NOMO-1 (cell line): ENCODE measurements at regions not wholly inside any gene's neighbourhood (a gene's known extent, or its start where the extent isn't known, plus 50 kb on each side); places are given as distances from the start of the nearest gene placed in this dataset.

ENCODE experiments used
- DNase-seq, 2 experiments: peaks; one replicate each; lab custom pipeline; 2025; ENCODE audit not compliant: unreplicated experiment in 2 of 2; lab: John Stamatoyannopoulos, UW

GRCh38 chr17:73782231-73782630, 138.0 kb upstream of the SDK2 start:
- no peak for DNase-seq

DNA sequence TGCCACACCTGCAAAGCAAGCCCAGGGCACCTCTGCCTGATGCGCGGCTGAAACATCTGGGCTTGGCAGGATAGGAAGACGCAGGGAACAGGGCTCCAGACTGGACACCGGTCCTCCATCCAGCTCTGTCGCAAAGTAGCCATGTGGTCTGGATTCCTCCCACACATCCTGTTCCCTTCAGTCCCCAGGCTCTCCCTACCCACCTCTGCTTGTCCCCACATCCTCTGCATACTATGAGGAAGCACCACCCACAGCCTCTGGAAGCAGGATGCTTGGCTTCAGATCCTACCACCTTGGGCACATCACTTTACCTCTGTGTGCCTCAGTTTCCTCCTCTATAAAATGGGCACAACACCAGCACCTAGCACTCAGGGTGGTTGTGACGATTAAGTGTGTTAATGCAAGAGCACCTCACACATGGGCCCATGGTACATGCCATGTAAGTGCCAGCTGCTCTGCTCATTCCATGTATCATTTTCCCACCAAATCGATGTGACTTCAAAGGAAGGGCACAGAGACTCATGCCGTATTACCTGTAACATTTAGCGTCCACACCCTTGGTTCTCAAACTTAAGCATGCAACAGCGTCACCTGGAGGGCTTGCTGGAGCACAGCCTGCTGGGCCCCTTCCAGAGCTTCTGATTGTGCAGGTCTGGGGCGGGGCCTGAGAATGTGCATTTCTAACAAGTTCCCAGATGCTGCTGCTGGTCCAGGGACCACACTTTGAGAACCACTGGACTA, 138.6 kb upstream of the SDK2 start:
- DNase-seq = no peak

DNA sequence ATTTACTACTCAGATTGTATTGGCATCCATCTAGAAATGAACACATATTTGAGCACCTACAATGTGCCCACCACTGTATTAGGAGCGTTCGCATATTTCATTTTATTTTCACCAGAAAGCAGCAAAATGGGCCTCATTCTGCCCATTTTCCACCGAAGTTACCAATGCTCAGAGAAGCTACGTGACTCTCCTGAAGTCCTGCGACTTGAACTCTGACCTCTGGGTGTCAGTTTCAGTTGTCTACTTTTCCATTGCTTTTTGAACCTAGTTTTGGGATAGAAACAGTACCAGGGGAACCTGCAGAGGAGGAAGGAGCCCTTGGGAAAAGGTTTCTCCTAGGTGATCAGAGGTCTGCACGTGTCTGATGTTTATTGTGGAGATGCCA, 139.1 kb upstream of the SDK2 start:
- DNase-seq = no peak

GRCh38 chr17:73783945-73784603, 139.8 kb upstream of the SDK2 start:
- no peak for DNase-seq

DNA sequence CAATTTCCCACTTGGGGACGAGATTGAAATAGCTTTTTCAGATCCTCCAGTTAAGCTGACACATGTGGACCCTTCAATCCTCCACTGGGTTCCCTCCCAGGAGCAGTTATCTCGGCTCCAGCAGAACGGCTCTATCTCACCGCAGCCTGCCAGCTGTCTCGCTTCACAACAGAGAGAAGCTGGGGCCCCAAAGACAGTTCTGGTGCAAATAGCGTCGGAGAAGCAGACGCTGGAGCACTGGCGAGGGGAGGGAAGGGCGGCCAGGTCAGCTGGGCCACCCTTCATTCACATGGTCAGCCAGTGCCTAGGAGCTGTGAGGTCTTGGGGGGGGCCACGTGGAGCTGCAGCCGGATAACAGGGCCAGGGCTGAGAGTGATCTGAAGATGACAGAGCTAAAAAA, 141.3 kb upstream of the SDK2 start:
- DNase-seq = no peak

GRCh38 chr17:73785958-73786743, 141.9 kb upstream of the SDK2 start:
- no peak for DNase-seq

GRCh38 chr17:73787076-73788059, 143.1 kb upstream of the SDK2 start:
- no peak for DNase-seq

- no peak for DNase-seq
Measured at GRCh38 chr17:73788111-73788510, 143.9 kb upstream of the SDK2 start.

DNA sequence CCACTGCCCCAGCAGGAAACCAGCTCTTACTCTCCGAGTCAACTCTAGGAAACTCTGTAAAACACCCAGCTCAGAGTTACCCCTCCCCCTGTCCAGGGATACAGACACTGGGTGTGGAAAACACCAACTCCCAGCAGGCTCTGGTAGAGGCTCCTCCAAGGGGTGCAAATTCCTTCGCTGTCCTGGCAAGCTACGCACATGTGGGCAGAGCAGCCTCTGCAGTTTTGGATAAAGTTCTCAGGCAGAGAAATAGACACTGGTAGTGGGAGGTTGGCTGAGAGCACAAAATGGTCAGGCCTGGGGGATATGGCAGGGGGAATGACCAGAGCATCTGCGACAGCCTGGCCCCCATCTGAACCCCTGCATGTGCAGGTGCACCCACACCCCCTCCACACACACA, 146.9 kb upstream of the SDK2 start:
- DNase-seq = no peak

DNA sequence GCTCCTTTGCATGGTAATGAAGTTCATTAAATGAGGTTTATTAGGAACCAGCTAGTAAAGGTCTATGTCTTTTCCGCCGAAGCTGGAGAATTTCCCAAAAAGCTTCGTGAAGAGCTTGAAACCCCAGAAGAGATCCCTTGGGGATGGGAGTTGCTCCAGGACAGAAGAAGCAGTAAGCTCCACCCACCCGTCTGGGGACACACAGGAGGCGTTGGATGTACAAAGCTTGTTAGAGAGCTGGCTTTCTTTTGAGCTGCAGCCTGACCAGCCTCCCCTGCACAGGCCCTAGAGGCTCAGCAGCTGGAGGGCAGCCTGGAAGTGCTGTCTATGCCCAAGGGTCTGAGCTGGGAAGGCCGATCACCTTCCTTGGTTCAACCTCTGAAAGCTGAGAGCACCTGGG, 147.4 kb upstream of the SDK2 start:
- DNase-seq = no peak

GRCh38 chr17:73792994-73793393, 148.7 kb upstream of the SDK2 start:
- no peak for DNase-seq

- DNase-seq = no peak
Measured at GRCh38 chr17:73794336-73794735, 150.1 kb upstream of the SDK2 start.

- DNase-seq = no peak
Measured at GRCh38 chr17:73795730-73796129, 151.5 kb upstream of the SDK2 start.

- no peak for DNase-seq
Measured at GRCh38 chr17:73797594-73798110, 153.4 kb upstream of the SDK2 start.

DNA sequence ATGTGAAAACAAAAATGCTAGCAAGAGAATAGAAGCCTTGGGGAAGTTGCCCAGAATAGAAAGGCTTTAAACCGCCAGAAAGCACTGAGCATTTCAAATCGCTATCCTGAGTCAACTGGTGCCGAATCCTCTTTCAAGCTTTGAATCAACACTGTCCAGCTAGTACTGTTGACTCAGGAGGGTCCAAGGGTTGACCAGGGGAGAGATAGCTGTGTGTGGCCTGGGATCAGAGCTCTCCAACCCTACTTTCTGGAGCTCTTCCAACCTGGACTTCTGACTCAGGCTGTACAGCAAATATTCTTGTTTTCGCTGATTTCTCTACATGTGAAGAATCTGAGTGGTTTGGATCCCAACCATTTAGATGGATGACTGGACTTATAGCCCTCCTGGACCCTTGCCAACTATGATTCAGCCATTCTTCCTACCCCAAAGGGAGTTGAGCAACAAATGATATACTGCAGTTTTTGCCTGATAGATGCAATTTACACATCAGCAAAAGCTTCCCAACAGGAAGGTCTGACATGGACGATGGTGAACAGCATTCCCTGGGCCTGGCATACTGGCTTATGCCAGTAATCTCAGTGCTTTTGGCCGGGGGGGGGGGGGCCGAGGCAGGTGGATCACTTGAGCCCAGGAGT, 154.0 kb upstream of the SDK2 start:
- no peak for DNase-seq

- no peak for DNase-seq
Measured at GRCh38 chr17:73799096-73799495, 154.9 kb upstream of the SDK2 start.

DNA sequence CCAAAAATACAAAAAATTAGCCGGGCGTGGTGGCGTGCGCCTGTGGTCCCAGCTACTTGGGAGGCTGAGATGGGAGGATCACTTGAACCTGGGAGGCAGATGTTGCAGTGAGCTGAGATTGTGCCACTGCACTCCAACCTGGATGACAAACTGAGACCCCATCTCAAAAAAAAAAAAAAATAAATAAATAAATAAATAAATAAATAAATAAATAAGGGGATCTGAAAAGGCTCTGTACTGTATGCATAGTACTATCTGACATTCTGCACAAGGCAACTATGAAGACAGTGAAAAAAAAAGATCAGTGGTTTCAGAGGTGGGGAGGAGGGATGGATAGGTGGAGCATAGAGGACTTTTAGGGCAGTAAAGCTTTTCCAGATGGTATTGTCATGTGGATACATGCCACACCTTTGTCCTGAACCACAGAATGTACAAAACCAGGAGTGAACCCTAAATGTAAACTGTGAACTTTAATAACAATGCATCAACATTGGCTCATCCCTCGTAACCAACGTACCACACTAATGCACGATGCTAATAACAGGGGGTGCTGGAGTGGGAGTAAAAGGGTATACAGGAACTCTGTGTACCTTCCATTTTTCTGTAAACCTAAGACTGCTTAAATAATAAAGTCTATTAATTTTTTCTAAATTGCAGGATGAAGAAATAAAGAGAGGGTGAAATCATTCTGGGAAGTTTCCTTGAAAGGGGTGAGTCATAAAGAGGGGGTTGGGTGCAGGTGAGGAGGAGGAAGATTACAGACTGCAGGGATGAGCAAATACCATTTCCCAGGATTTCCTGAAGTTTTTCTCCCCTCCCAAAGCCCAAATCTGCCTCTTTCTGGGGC, 155.8 kb upstream of the SDK2 start:
- no peak for DNase-seq

DNA sequence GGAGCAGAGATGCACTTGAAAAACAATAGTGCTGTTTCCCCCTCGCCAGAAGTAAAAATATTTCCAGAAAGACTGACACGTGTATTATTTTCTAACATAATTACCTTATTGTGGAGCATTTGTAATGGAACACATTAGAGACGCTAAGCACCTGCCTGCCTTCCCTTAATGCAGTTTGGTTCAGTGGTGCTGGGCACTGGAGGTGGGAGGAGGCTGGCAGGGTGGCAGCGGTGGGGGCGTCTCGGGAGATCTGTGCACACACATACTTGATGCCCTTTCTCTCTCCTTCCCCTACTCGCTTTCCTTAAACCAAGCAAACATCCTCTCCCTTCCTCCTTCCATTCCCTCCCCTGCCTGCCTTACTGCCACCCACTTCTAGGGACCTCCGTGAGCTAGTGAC, 156.6 kb upstream of the SDK2 start:
- DNase-seq = no peak

GRCh38 chr17:73801455-73802100, 157.3 kb upstream of the SDK2 start:
- no peak for DNase-seq
